Activated CD4-positive, alpha-beta T cell treated with anti-CD3 and anti-CD28 coated beads for 4 hours (primary cell): ENCODE measurements at regions not wholly inside any gene's neighbourhood (a gene's known extent, or its start where the extent isn't known, plus 50 kb on each side); places are given as distances from the start of the nearest gene placed in this dataset.
"Not testable (repeated sequence)": the region's sequence is repeated elsewhere in the genome, so short reads cannot be mapped to it uniquely, and the experiment has no call there.

Experiments used
- DNase-seq, 2 donors: peaks; one replicate each; pipeline ENCODE4 v3.0.0-alpha.2; 2020

- no peak for DNase-seq
Observed at GRCh38 chr2:129188451-129188850, 791.0 kb upstream of the RAB6C start.

- no peak for DNase-seq
Observed at GRCh38 chr2:129189617-129190319, 789.7 kb upstream of the RAB6C start.

GRCh38 chr2:129190494-129190893 is 789.0 kb upstream of the RAB6C start:
- no peak for DNase-seq

GRCh38 chr2:129191530-129191929 is 787.9 kb upstream of the RAB6C start:
- DNase-seq, result no peak

- no peak for DNase-seq
Observed at GRCh38 chr2:129192117-129192516, 787.3 kb upstream of the RAB6C start.

- no peak for DNase-seq
Observed at GRCh38 chr2:129192841-129193253, 786.6 kb upstream of the RAB6C start.

- no peak for DNase-seq
Observed at GRCh38 chr2:129193961-129194360, 785.5 kb upstream of the RAB6C start.

- no peak for DNase-seq
Observed at GRCh38 chr2:129199501-129199900, 780.0 kb upstream of the RAB6C start.

- DNase-seq, result no peak
Observed at GRCh38 chr2:129201696-129202095, 777.8 kb upstream of the RAB6C start.

GRCh38 chr2:129203331-129203730 is 776.1 kb upstream of the RAB6C start:
- no peak for DNase-seq

GRCh38 chr2:129204581-129204980 is 774.9 kb upstream of the RAB6C start:
- DNase-seq, result not testable (repeated sequence)

GRCh38 chr2:129205176-129205575 is 774.3 kb upstream of the RAB6C start:
- no peak for DNase-seq

GRCh38 chr2:129205766-129206165 is 773.7 kb upstream of the RAB6C start:
- DNase-seq, result no peak

- no peak for DNase-seq
Observed at GRCh38 chr2:129212299-129212958, 767.0 kb upstream of the RAB6C start.

- no peak for DNase-seq
Observed at GRCh38 chr2:129224022-129224421, 755.4 kb upstream of the RAB6C start.

- DNase-seq, result no peak
Observed at GRCh38 chr2:129224486-129224885, 755.0 kb upstream of the RAB6C start.

- DNase-seq, result no peak
Observed at GRCh38 chr2:129229196-129229595, 750.3 kb upstream of the RAB6C start.

GRCh38 chr2:129229830-129230441 is 749.5 kb upstream of the RAB6C start:
- no peak for DNase-seq

- no peak for DNase-seq
Observed at GRCh38 chr2:129231924-129232323, 747.5 kb upstream of the RAB6C start.

GRCh38 chr2:129233166-129233565 is 746.3 kb upstream of the RAB6C start:
- DNase-seq, result no peak

GRCh38 chr2:129233751-129234406 is 745.6 kb upstream of the RAB6C start:
- no peak for DNase-seq

- DNase-seq, result no peak
Observed at GRCh38 chr2:129236601-129237000, 742.9 kb upstream of the RAB6C start.

- DNase-seq, result no peak
Observed at GRCh38 chr2:129237966-129238725, 741.3 kb upstream of the RAB6C start.
